Astrocyte (in vitro differentiated cells and primary cell): ENCODE measurements at regions not wholly inside any gene's neighbourhood (a gene's known extent, or its start where the extent isn't known, plus 50 kb on each side); places are given as distances from the start of the nearest gene placed in this dataset.

Experiments used
- DNase-seq: peaks from one replicate; pipeline ENCODE4 v3.0.0-alpha.2; 2010; ENCODE audit warnings: low read depth
- FAIRE-seq: peaks from 2 replicates; lab custom pipeline; 2011; peaks lifted over from hg19 to GRCh38; lab: Jason Lieb, UNC
- H2AFZ ChIP-seq: 2 replicates; pipeline ENCODE4 v1.6.0; 2012; ENCODE audit warnings: low read depth, low read length, inconsistent platforms
- H3K27ac ChIP-seq: 2 replicates; pipeline ENCODE4 v1.5.1; 2011; ENCODE audit warnings: low read depth, low read length, inconsistent platforms
- H3K27me3 ChIP-seq: 2 replicates; pipeline ENCODE4 v1.6.0; 2011; ENCODE audit warnings: low read length, inconsistent platforms; ENCODE audit not compliant: insufficient read depth
- H3K36me3 ChIP-seq: 2 replicates; pipeline ENCODE4 v1.5.1; 2011; ENCODE audit warnings: low read length, inconsistent platforms; ENCODE audit not compliant: insufficient read depth
- H3K4me1 ChIP-seq: 2 replicates; pipeline ENCODE4 v1.5.1; 2011; ENCODE audit warnings: low read length, inconsistent platforms; ENCODE audit not compliant: insufficient read depth
- H3K4me2 ChIP-seq: 2 replicates; pipeline ENCODE4 v1.6.0; 2012; ENCODE audit warnings: low read length, inconsistent platforms
- H3K4me3 ChIP-seq: 2 replicates; pipeline ENCODE4 v1.5.1; 2011; ENCODE audit warnings: low read depth, mild to moderate bottlenecking, low read length, inconsistent platforms; ENCODE audit not compliant: insufficient read depth
- H3K79me2 ChIP-seq: 2 replicates; pipeline ENCODE4 v1.6.0; 2012; ENCODE audit warnings: mild to moderate bottlenecking, low read length, inconsistent platforms; ENCODE audit not compliant: insufficient read depth
- H3K9ac ChIP-seq: 2 replicates; pipeline ENCODE4 v1.6.0; 2012; ENCODE audit warnings: mild to moderate bottlenecking, low read length, inconsistent platforms
- H3K9me3 ChIP-seq: 2 replicates; pipeline ENCODE4 v1.5.1; 2012; ENCODE audit warnings: low read depth, mild to moderate bottlenecking, low read length, inconsistent platforms; ENCODE audit not compliant: insufficient read depth
- H4K20me1 ChIP-seq: 2 replicates; pipeline ENCODE4 v1.6.0; 2012; ENCODE audit warnings: low read length, inconsistent platforms; ENCODE audit not compliant: insufficient read depth
- H3K27ac Mint-ChIP-seq: one replicate; pipeline ENCODE4 v1.8.0; 2021; ENCODE audit warnings: mild to moderate bottlenecking, mixed read lengths; ENCODE audit not compliant: unreplicated experiment
- H3K27me3 Mint-ChIP-seq: one replicate; pipeline ENCODE4 v1.8.0; 2021; ENCODE audit warnings: low read depth, mixed read lengths; ENCODE audit not compliant: unreplicated experiment
- H3K36me3 Mint-ChIP-seq: one replicate; pipeline ENCODE4 v1.8.0; 2021; ENCODE audit warnings: low read depth, mixed read lengths; ENCODE audit not compliant: unreplicated experiment
- H3K4me1 Mint-ChIP-seq: one replicate; pipeline ENCODE4 v1.8.0; 2021; ENCODE audit warnings: low read depth, mixed read lengths; ENCODE audit not compliant: unreplicated experiment
- H3K4me3 Mint-ChIP-seq: one replicate; pipeline ENCODE4 v1.8.0; 2021; ENCODE audit warnings: mild to moderate bottlenecking, moderate library complexity, mixed read lengths; ENCODE audit not compliant: unreplicated experiment
- H3K9me3 Mint-ChIP-seq: one replicate; pipeline ENCODE4 v1.8.0; 2021; ENCODE audit warnings: mild to moderate bottlenecking, mixed read lengths; ENCODE audit not compliant: unreplicated experiment
- CTCF ChIP-seq: IDR thresholded peaks from 2 replicates; pipeline ENCODE4 v1.5.1; 2011; ENCODE audit warnings: low read depth, mild to moderate bottlenecking, inconsistent platforms, low read length, moderate library complexity; ENCODE audit not compliant: insufficient read depth
- EZH2 ChIP-seq: IDR thresholded peaks from 2 replicates; pipeline ENCODE4 v1.6.1; 2012; ENCODE audit warnings: mild to moderate bottlenecking, low read length, inconsistent platforms; ENCODE audit not compliant: insufficient read depth

- Histone ChIP-seq H3K4me2 (no peak overlapping the region), H3K79me2 (no peaks in the 10 kb centered on the region), H3K36me3 (no peaks in the 10 kb centered on the region), H3K27ac (no peak overlapping the region), H4K20me1 (no peaks in the 10 kb centered on the region), H3K27me3 (no peaks in the 10 kb centered on the region), H2AFZ (no peak overlapping the region), H3K9me3 (no peaks in the 10 kb centered on the region), H3K4me1 (no peaks in the 10 kb centered on the region), H3K9ac (no peak overlapping the region), H3K4me3 (no peak overlapping the region)
- peak overlapping the region; percentile 86 for H3K27ac Mint-ChIP-seq
- TF ChIP-seq EZH2 (no peak), CTCF (no peak)
- H3K4me3 Mint-ChIP-seq: no peak overlapping the region
- H3K9me3 Mint-ChIP-seq: no peaks in the 10 kb centered on the region
- FAIRE-seq (no peak), DNase-seq (peak; percentile 51)
- H3K4me1 Mint-ChIP-seq: peaks cover 16% of the 10 kb centered on the region
- H3K27me3 Mint-ChIP-seq: no peaks in the 10 kb centered on the region
- H3K36me3 Mint-ChIP-seq: peaks cover 2% of the 10 kb centered on the region
Observed at GRCh38 chr7:131225619-131226513, 101.8 kb upstream of the MKLN1 start.

- no peaks in the 10 kb centered on the region for H3K79me2 ChIP-seq
- no peak overlapping the region for H3K4me3 ChIP-seq
- Mint-ChIP-seq H3K4me1 (peaks cover 18% of the 10 kb centered on the region), H3K27ac (peak overlapping the region; percentile 10), H3K36me3 (peaks cover 2% of the 10 kb centered on the region), H3K9me3 (no peaks in the 10 kb centered on the region), H3K4me3 (no peak overlapping the region), H3K27me3 (no peaks in the 10 kb centered on the region)
- TF ChIP-seq EZH2 (no peak), CTCF (no peak)
- H3K36me3 ChIP-seq: no peaks in the 10 kb centered on the region
- no peak overlapping the region for H3K4me2 ChIP-seq
- no peak overlapping the region for H3K9ac ChIP-seq
- no peaks in the 10 kb centered on the region for H3K9me3 ChIP-seq
- H3K4me1 ChIP-seq: peaks cover 3% of the 10 kb centered on the region
- no peaks in the 10 kb centered on the region for H4K20me1 ChIP-seq
- no peaks in the 10 kb centered on the region for H3K27me3 ChIP-seq
- FAIRE-seq (no peak), DNase-seq (no peak)
- H2AFZ ChIP-seq: no peak overlapping the region
- H3K27ac ChIP-seq: no peak overlapping the region
Observed at GRCh38 chr7:131226514-131226865, 101.2 kb upstream of the MKLN1 start.
